AG09309 (cell line): ENCODE measurements at regions not wholly inside any gene's neighbourhood (a gene's known extent, or its start where the extent isn't known, plus 50 kb on each side); places are given as distances from the start of the nearest gene placed in this dataset.
A peak's percentile ranks its signal among the peaks of the same experiment; 100 is the strongest.

ENCODE experiments used
- DNase-seq: peaks from one replicate; pipeline ENCODE4 v3.0.0-alpha.2; 2010; ENCODE audit warnings: low read depth
- H3K4me3 ChIP-seq: 2 replicates; pipeline ENCODE4 v1.5.1; 2011; ENCODE audit warnings: mild to moderate bottlenecking, low read depth, low read length, moderate library complexity; ENCODE audit not compliant: control insufficient read depth
- TF ChIP-seq, protein P1 (sequence below): IDR thresholded peaks from 2 replicates; pipeline ENCODE4 v1.5.1; 2011; ENCODE audit warnings: mild to moderate bottlenecking, low read depth, low read length, inconsistent platforms; ENCODE audit not compliant: insufficient read depth, control insufficient read depth; ENCODE audit errors: missing control alignments

DNA sequence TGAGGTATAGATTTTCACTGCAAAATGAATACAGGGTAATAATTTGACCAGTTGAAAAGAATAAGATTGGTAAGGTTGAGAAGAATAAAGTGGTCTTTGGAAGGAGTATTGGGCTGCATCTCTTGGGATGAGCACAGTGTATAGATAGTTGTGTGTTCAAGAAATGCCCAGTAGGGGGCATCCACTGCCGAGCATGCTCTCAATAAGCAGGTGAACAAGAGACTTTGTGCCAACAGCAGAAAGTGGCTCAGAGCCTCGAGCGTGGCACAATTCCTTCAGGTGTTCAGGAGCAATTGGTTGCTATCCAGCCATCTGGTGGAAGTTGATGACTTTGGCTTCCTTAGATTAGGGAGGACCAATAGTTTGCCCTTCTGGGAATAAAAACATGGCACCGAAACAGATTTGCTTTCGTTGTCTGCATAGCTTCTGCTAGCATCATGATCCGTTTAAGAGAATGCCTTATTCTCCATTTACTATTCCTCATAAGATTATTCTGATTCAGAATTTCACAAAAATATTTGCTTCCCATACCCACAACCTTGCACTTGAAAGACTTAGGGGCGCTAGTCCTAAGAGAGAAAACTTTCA lies 258.1 kb upstream of the NEIL3 start:
- TF ChIP-seq, protein P1, sequence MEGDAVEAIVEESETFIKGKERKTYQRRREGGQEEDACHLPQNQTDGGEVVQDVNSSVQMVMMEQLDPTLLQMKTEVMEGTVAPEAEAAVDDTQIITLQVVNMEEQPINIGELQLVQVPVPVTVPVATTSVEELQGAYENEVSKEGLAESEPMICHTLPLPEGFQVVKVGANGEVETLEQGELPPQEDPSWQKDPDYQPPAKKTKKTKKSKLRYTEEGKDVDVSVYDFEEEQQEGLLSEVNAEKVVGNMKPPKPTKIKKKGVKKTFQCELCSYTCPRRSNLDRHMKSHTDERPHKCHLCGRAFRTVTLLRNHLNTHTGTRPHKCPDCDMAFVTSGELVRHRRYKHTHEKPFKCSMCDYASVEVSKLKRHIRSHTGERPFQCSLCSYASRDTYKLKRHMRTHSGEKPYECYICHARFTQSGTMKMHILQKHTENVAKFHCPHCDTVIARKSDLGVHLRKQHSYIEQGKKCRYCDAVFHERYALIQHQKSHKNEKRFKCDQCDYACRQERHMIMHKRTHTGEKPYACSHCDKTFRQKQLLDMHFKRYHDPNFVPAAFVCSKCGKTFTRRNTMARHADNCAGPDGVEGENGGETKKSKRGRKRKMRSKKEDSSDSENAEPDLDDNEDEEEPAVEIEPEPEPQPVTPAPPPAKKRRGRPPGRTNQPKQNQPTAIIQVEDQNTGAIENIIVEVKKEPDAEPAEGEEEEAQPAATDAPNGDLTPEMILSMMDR, result peak; percentile 26
- no peak overlapping the region for H3K4me3 ChIP-seq
- no peak for DNase-seq

DNA sequence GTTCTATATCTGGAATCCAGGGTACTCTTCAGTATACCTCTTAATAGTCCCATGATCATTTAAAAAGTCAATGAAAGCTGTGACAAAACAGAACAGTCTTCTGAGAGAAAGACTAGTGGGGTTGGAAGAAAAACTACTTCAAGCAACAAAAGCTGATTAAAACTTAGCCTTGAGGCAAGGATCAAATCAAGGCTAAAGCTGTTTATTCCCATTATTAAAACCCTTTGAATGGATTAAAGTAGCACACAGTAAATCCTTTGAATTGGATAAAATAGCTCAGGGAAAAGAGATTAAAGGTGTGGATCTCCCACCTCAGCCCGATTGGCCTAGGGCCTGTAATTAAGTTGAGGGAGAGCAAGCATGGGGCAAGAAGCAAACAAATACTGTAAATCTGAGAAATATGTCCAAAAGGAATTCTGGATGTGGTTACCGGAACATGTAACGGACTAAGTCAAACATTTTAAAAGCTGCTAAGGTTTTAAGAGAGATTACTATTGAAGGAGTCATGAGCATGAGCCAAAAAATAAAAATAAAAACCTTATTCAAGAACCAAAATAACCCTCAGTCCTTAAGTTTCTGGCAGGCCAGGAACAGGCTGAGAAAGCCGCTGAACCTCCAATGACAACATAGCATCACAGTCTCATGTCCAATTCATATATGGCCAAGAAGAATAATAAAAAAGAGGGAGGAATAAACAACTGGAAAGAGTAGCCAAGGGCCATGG lies 257.3 kb upstream of the NEIL3 start:
- H3K4me3 ChIP-seq, result no peak overlapping the region
- TF ChIP-seq, protein P1, result no peak
- DNase-seq, result no peak

DNA sequence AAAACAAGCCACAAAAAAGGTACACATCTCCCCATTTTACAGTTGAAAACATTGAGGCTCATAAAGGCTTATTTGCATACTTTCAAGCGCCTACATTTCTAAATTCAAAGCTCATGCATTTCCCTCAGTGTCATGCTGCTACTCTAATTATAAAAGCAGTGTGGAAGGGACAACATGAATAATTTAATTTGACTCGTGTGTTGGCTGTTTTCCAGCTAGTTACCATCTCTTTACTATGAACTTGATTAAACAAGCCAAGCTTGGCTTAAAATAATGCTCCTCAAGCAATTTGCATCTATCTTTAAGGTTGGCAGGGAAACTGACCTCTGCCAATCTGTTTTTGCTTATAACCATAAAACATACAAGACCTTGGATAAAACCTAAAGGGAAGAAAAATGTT lies 252.5 kb upstream of the NEIL3 start:
- TF ChIP-seq, protein P1, result no peak
- no peak overlapping the region for H3K4me3 ChIP-seq
- DNase-seq, result no peak

DNA sequence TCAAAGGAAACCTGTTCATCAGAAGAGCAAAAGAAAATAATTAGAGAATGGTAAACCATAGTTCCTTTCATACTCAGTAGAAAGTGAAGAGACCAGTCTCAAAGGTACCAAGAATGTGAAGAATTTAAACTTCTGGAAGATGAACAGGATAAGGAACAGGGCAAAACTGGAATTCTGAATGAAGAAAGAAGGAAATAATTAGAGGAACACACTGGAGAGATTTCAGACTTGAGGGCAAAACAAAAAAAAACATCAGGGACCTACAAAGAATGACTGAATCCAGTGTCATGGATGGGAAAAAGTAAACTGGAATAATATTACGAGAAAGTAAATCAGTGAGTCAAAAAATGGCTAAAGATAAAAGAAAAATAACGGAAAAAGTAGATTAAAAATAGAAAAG lies 245.6 kb upstream of the NEIL3 start:
- TF ChIP-seq, protein P1, result no peak
- no peak for DNase-seq
- H3K4me3 ChIP-seq, result no peak overlapping the region

DNA sequence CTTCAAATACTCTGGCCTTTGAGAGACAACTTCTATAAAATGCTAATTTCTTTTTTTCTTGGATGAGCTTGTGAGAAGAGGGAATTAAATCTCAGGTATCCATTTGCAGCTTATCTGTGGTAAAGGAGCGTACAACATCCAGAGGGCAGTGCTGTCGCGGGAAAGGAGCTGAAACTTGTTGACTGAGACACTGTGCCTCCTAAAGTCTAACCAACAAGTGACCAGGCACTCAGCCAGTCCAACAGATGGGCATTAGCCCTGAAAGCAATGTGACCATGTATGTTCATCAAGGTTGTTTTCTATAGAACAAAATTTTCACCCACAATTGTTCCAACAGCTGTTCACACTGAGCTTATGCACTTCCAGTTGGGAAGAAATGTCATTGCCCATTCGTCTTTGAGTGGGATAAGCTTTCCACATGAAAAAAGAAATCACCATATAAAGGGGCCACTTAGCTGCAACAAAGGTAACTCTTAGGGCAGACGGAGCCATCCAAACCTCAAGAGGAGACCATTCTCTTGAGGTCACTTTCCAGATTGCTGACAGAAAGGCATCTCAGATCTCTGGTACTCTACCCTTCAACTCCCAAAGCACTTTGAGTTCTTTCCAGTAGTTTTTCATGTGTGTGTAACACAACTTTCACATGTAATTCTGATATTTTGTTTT lies 244.8 kb upstream of the NEIL3 start:
- H3K4me3 ChIP-seq, result no peak overlapping the region
- DNase-seq, result no peak
- TF ChIP-seq, protein P1, result no peak

- no peak for DNase-seq
- TF ChIP-seq, protein P1, result no peak
- no peak overlapping the region for H3K4me3 ChIP-seq
Observed at GRCh38 chr4:177066746-177067145, 242.9 kb upstream of the NEIL3 start.
